ENCODE measurements at regions not wholly inside any gene's neighbourhood (a gene's known extent, or its start where the extent isn't known, plus 50 kb on each side); places are given as distances from the start of the nearest gene placed in this dataset.

DNA sequence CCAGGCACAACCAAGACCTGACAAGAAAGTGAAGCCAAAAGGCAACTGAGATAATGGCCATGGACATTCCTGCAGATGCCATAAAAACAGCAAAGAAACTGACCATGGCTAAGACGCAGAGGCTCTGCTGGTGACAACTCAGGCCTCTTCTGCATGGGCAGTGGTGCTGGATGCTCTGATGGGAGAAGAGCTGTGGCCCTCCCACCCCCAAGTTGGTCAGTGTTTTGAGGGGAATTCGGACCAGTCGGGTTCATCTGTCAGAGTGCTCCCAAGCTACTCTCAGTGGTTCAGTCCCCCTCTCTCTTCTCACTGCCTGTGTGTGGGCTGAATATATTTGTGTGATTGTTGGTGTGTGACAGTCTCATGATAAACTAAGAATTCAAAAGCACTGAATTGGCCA is 79.0 kb upstream of the GPR26 start:
- Histone ChIP-seq H3K27ac (no peak overlapping the region), H3K4me1 (peaks cover 4% of the 10 kb centered on the region), H3K36me3 (ENCODE audit: insufficient read depth in 1 of 2, low read depth in 1 of 2) (no peaks in the 10 kb centered on the region), H3K9me3 (no peaks in the 10 kb centered on the region), H3K4me3 (no peak overlapping the region), H3K27me3 (ENCODE audit: insufficient read depth in 3 of 3, low read length in 2 of 3) (peaks cover 0 to 15% (median 0%) of the 10 kb centered on the region in 3 donors)
- ATAC-seq (no peak), DNase-seq (no peak)
- intact Hi-C loops (cut with DNase I) = no loop called here
- WGBS, 3 donors = 70 to 75% (median 74%) methylated on average over 3 of the region's 3 CpGs
- TF ChIP-seq, protein P1, sequence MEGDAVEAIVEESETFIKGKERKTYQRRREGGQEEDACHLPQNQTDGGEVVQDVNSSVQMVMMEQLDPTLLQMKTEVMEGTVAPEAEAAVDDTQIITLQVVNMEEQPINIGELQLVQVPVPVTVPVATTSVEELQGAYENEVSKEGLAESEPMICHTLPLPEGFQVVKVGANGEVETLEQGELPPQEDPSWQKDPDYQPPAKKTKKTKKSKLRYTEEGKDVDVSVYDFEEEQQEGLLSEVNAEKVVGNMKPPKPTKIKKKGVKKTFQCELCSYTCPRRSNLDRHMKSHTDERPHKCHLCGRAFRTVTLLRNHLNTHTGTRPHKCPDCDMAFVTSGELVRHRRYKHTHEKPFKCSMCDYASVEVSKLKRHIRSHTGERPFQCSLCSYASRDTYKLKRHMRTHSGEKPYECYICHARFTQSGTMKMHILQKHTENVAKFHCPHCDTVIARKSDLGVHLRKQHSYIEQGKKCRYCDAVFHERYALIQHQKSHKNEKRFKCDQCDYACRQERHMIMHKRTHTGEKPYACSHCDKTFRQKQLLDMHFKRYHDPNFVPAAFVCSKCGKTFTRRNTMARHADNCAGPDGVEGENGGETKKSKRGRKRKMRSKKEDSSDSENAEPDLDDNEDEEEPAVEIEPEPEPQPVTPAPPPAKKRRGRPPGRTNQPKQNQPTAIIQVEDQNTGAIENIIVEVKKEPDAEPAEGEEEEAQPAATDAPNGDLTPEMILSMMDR (IDR thresholded peaks at IDR 0.05) = no peak

DNA sequence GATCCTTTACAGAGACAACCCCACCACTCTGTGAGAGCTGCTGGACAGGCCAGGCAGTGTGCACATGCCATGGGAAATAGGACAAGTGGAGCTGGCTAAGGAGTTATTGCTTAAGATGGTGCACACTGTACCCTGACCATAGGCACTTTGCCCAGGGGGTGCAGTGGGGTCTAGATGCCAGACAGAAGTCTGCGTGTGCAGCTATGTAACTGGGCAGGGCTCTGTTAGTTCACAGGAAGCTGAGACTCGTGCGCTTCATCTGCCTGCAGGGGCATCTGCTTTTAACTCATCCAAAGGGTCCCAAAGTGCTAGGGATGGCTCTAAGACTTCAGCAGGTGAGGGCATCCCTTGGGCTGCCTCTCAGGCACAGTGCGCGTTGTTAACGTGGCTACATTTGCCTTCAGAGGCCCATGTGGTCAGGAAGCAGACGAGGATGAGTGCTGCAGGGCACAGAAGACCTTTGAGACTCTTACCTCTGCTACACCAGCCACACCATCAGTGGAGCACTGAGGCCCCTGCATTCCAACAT is 77.7 kb upstream of the GPR26 start:
- intact Hi-C loops (cut with DNase I) = no loop called here
- WGBS, 3 donors = 56 to 61% (median 57%) methylated on average over 7 of the region's 7 CpGs

DNA sequence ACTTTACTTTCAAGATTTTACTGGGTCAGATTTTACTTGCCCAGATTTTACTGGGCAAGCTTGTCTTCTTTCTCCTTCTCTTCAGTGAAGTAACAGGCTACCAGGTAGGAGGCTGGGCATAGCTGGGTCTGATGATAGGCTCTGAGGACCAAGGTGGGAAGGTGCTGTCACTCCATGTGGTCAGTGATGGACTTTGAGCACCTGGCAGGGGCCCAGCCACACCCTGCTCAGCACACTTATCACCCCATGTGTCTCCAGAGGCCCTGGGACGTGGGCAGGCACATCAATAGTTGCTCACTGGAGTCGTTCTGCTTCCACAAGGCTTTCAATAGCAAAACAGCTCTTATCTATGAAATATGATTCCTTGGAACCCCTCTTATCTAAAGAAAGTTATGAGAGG is 70.5 kb upstream of the GPR26 start:
- no peak for DNase-seq
- H3K4me1 ChIP-seq = no peaks in the 10 kb centered on the region
- H3K9me3 ChIP-seq = no peaks in the 10 kb centered on the region
- H3K36me3 ChIP-seq (ENCODE audit: insufficient read depth in 1 of 2, low read depth in 1 of 2) = no peaks in the 10 kb centered on the region
- no peak overlapping the region for H3K4me3 ChIP-seq
- TF ChIP-seq, protein P1 (IDR thresholded peaks at IDR 0.05) = no peak
- no peak overlapping the region for H3K27ac ChIP-seq
- WGBS, 3 donors = 43 to 59% (median 44%) methylated on average over 2 of the region's 2 CpGs
- no peaks in the 10 kb centered on the region for H3K27me3 ChIP-seq (ENCODE audit: insufficient read depth in 3 of 3, low read length in 2 of 3)
- ATAC-seq = no peak
- intact Hi-C loops (cut with DNase I) = no loop called here

More for the DNA sequence above, 77.7 kb upstream of the GPR26 start:
- TF ChIP-seq, protein P1 (IDR thresholded peaks at IDR 0.05) = no peak
- no peak for ATAC-seq
- Histone ChIP-seq H3K27me3 (ENCODE audit: insufficient read depth in 3 of 3, low read length in 2 of 3) (peaks cover 0 to 5% (median 0%) of the 10 kb centered on the region in 3 donors), H3K36me3 (ENCODE audit: insufficient read depth in 1 of 2, low read depth in 1 of 2) (no peaks in the 10 kb centered on the region), H3K4me3 (no peak overlapping the region), H3K27ac (no peak overlapping the region), H3K9me3 (no peaks in the 10 kb centered on the region), H3K4me1 (peaks cover under 1% of the 10 kb centered on the region)
- no peak for DNase-seq

DNA sequence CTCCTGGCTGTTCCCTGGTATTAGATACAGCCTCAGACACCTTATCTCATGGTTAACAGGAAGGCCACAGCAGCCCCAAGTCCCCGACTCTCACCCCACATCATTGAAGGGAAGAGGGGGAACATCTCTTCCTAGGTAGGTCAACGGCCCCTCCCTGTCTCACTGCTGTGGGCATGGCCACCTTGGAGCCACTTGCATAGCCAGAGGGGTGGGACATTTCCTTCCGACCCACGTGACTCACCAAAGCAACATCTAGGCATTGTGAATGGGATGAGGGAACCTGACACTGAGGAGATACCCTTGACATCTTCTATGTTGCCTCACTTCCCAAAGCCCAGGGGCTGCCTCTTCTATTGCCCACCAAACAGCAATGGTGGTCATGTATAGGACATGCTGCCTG is 68.5 kb upstream of the GPR26 start:
- WGBS, 3 donors = 71 to 78% (median 78%) methylated on average over 4 of the region's 4 CpGs
- peaks cover 7% of the 10 kb centered on the region for H3K9me3 ChIP-seq
- TF ChIP-seq, protein P1 (IDR thresholded peaks at IDR 0.05) = no peak
- DNase-seq (no peak), ATAC-seq (no peak)
- no peaks in the 10 kb centered on the region for H3K36me3 ChIP-seq (ENCODE audit: insufficient read depth in 1 of 2, low read depth in 1 of 2)
- no peaks in the 10 kb centered on the region for H3K27me3 ChIP-seq (ENCODE audit: insufficient read depth in 3 of 3, low read length in 2 of 3)
- no peak overlapping the region for H3K4me3 ChIP-seq
- H3K27ac ChIP-seq = no peak overlapping the region
- intact Hi-C loops (cut with DNase I) = no loop called here
- H3K4me1 ChIP-seq = no peaks in the 10 kb centered on the region

DNA sequence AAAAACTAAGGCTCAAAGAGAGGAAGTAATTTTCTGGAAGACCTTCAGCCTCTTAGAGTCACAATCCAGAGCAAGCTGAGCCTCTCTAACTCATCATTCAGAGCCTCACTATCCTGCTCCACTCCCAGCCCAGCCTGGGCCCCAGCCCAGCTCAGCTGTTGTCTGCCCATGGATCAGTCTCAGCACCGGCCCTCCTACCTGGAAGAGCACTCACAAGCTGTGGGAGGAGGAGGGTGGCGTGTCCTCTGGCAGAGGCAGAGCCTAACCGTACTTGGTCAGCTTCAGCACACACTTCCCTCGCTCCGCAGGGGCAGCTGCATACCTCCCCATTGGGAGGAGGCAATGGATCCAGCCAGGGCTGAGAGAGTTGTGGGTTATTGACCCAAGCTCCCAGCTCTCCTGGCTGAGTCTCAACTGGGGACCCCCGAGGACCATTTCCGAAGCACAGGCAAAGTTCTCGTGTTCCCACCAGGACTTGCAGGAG is 66.7 kb upstream of the GPR26 start:
- Histone ChIP-seq H3K4me1 (no peaks in the 10 kb centered on the region), H3K27ac (no peak overlapping the region), H3K4me3 (no peak overlapping the region), H3K27me3 (ENCODE audit: insufficient read depth in 3 of 3, low read length in 2 of 3) (no peaks in the 10 kb centered on the region), H3K9me3 (peaks cover 7% of the 10 kb centered on the region), H3K36me3 (ENCODE audit: insufficient read depth in 1 of 2, low read depth in 1 of 2) (no peaks in the 10 kb centered on the region)
- no peak for DNase-seq
- TF ChIP-seq, protein P1 (IDR thresholded peaks at IDR 0.05) = no peak
- ATAC-seq = no peak
- intact Hi-C loops (cut with DNase I) = no loop called here
- 58 to 67% (median 67%) methylated on average over 8 of the region's 8 CpGs for WGBS, 3 donors
